ENCODE measurements at regions not wholly inside any gene's neighbourhood (a gene's known extent, or its start where the extent isn't known, plus 50 kb on each side); places are given as distances from the start of the nearest gene placed in this dataset.
"Not testable (repeated sequence)": the region's sequence is repeated elsewhere in the genome, so short reads cannot be mapped to it uniquely, and the experiment has no call there.

- H3F3A ChIP-seq (ENCODE audit: insufficient read depth) = no peaks in the 10 kb centered on the region
- TF ChIP-seq EZH2phosphoT487 (conservative IDR thresholded peaks at IDR 0.05; ENCODE audit: low read length) (no peak), CTCF (IDR thresholded peaks at IDR 0.05; ENCODE audit: insufficient read depth, low read length, poor library complexity, severe bottlenecking) (no peak)
- no peak overlapping the region for H3K4me3 ChIP-seq (ENCODE audit: insufficient read depth, low read length, poor library complexity, severe bottlenecking)
- H3K9me3 ChIP-seq (ENCODE audit: insufficient read depth, low read length) = no peaks in the 10 kb centered on the region
- H2AFZ ChIP-seq (ENCODE audit: low read depth, low read length, severe bottlenecking) = no peak overlapping the region
- no peak overlapping the region for H3K9ac ChIP-seq (ENCODE audit: low read length)
- no peaks in the 10 kb centered on the region for H3K27me3 ChIP-seq (ENCODE audit: low read length)
- H3K27ac ChIP-seq (ENCODE audit: low read depth, low read length) = no peak overlapping the region
- no peaks in the 10 kb centered on the region for H4K20me1 ChIP-seq (ENCODE audit: low read depth, low read length)
- no peaks in the 10 kb centered on the region for H3K79me2 ChIP-seq (ENCODE audit: insufficient read depth, low read length)
- no peaks in the 10 kb centered on the region for H3K36me3 ChIP-seq (ENCODE audit: low read length)
- H3K4me2 ChIP-seq (ENCODE audit: low read depth, low read length, poor library complexity, severe bottlenecking) = no peak overlapping the region
- no peaks in the 10 kb centered on the region for H3K9me2 ChIP-seq (replicated peaks; ENCODE audit: insufficient read depth, low read length)
Observed at GRCh38 chr12:94916663-94917062, 86.8 kb downstream of the NDUFA12 start.

GRCh38 chr12:94909663-94910062, 93.8 kb downstream of the NDUFA12 start:
- no peaks in the 10 kb centered on the region for H3K9me2 ChIP-seq (replicated peaks; ENCODE audit: insufficient read depth, low read length)
- no peak for TF ChIP-seq EZH2phosphoT487 (conservative IDR thresholded peaks at IDR 0.05; ENCODE audit: low read length)
- no peak for TF ChIP-seq CTCF (IDR thresholded peaks at IDR 0.05; ENCODE audit: insufficient read depth, low read length, poor library complexity, severe bottlenecking)
- no peak overlapping the region for H2AFZ ChIP-seq (ENCODE audit: low read depth, low read length, severe bottlenecking)
- no peaks in the 10 kb centered on the region for H3F3A ChIP-seq (ENCODE audit: insufficient read depth)
- no peak overlapping the region for H3K4me2 ChIP-seq (ENCODE audit: low read depth, low read length, poor library complexity, severe bottlenecking)
- H3K4me3 ChIP-seq (ENCODE audit: insufficient read depth, low read length, poor library complexity, severe bottlenecking) = no peak overlapping the region
- H4K20me1 ChIP-seq (ENCODE audit: low read depth, low read length) = no peaks in the 10 kb centered on the region
- H3K9ac ChIP-seq (ENCODE audit: low read length) = no peak overlapping the region
- no peaks in the 10 kb centered on the region for H3K27me3 ChIP-seq (ENCODE audit: low read length)
- H3K27ac ChIP-seq (ENCODE audit: low read depth, low read length) = no peak overlapping the region
- peaks cover 11% of the 10 kb centered on the region; the same call in 1 of the 2 replicates for H3K9me3 ChIP-seq (ENCODE audit: insufficient read depth, low read length)
- no peaks in the 10 kb centered on the region for H3K36me3 ChIP-seq (ENCODE audit: low read length)
- H3K79me2 ChIP-seq (ENCODE audit: insufficient read depth, low read length) = no peaks in the 10 kb centered on the region

GRCh38 chr12:94905749-94906148, 97.7 kb downstream of the NDUFA12 start:
- H3K4me3 ChIP-seq (ENCODE audit: insufficient read depth, low read length, poor library complexity, severe bottlenecking) = not testable (repeated sequence)

GRCh38 chr12:94900496-94900895, 103.0 kb downstream of the NDUFA12 start:
- Histone ChIP-seq H3K9me2 (replicated peaks; ENCODE audit: insufficient read depth, low read length) (no peaks in the 10 kb centered on the region), H3K9me3 (ENCODE audit: insufficient read depth, low read length) (peaks cover 4% of the 10 kb centered on the region; the same call in 1 of the 2 replicates), H4K20me1 (ENCODE audit: low read depth, low read length) (no peaks in the 10 kb centered on the region), H3K79me2 (ENCODE audit: insufficient read depth, low read length) (no peaks in the 10 kb centered on the region), H3K36me3 (ENCODE audit: low read length) (no peaks in the 10 kb centered on the region), H3K27me3 (ENCODE audit: low read length) (no peaks in the 10 kb centered on the region), H2AFZ (ENCODE audit: low read depth, low read length, severe bottlenecking) (no peak overlapping the region), H3K4me2 (ENCODE audit: low read depth, low read length, poor library complexity, severe bottlenecking) (no peak overlapping the region), H3K27ac (ENCODE audit: low read depth, low read length) (no peak overlapping the region), H3K9ac (ENCODE audit: low read length) (no peak overlapping the region), H3F3A (ENCODE audit: insufficient read depth) (no peaks in the 10 kb centered on the region), H3K4me3 (ENCODE audit: insufficient read depth, low read length, poor library complexity, severe bottlenecking) (no peak overlapping the region)
- no peak for TF ChIP-seq CTCF (IDR thresholded peaks at IDR 0.05; ENCODE audit: insufficient read depth, low read length, poor library complexity, severe bottlenecking)
- TF ChIP-seq EZH2phosphoT487 (conservative IDR thresholded peaks at IDR 0.05; ENCODE audit: low read length) = no peak

More at GRCh38 chr12:94905749-94906148, 97.7 kb downstream of the NDUFA12 start:
- not testable (repeated sequence) for H3K36me3 ChIP-seq (ENCODE audit: low read length); H3K27ac ChIP-seq (ENCODE audit: low read depth, low read length); H3F3A ChIP-seq (ENCODE audit: insufficient read depth); H3K27me3 ChIP-seq (ENCODE audit: low read length); H3K9ac ChIP-seq (ENCODE audit: low read length); H2AFZ ChIP-seq (ENCODE audit: low read depth, low read length, severe bottlenecking); H3K79me2 ChIP-seq (ENCODE audit: insufficient read depth, low read length); H3K4me2 ChIP-seq (ENCODE audit: low read depth, low read length, poor library complexity, severe bottlenecking); H3K9me2 ChIP-seq (replicated peaks; ENCODE audit: insufficient read depth, low read length); H4K20me1 ChIP-seq (ENCODE audit: low read depth, low read length)
- peaks cover 11% of the 10 kb centered on the region; the same call in 1 of the 2 replicates for H3K9me3 ChIP-seq (ENCODE audit: insufficient read depth, low read length)
